Kidney (tissue), 13 donors: ENCODE measurements at regions not wholly inside any gene's neighbourhood (a gene's known extent, or its start where the extent isn't known, plus 50 kb on each side); places are given as distances from the start of the nearest gene placed in this dataset.
"Not testable (repeated sequence)": the region's sequence is repeated elsewhere in the genome, so short reads cannot be mapped to it uniquely, and the experiment has no call there.

Source experiments
- DNase-seq, 5 donors: peaks; one replicate each; pipeline ENCODE4 v3.0.0-alpha.2; 2013 to 2020
- FAIRE-seq: peaks from 2 replicates; lab custom pipeline; 2012; peaks lifted over from hg19 to GRCh38; lab: Jason Lieb, UNC
- H3K27ac ChIP-seq, 2 donors: one replicate each; pipeline ENCODE4 v1.7.0; 2013; ENCODE audit warnings: low read depth in 2 of 2, low read length in 2 of 2, inconsistent platforms in 1 of 2
- H3K27me3 ChIP-seq: one replicate; pipeline ENCODE4 v1.7.1; 2013; ENCODE audit warnings: low read length, inconsistent platforms; ENCODE audit not compliant: control insufficient read depth, insufficient read depth
- H3K36me3 ChIP-seq, 3 donors: one replicate each; pipeline versions ENCODE4 v1.7.0 to v1.7.1; 2013; ENCODE audit warnings: low read length in 3 of 3, control low read depth in 1 of 3, inconsistent platforms in 1 of 3; ENCODE audit not compliant: insufficient read depth in 3 of 3, control insufficient read depth in 2 of 3
- H3K4me1 ChIP-seq, 3 donors: one replicate each; pipeline versions ENCODE4 v1.7.0 to v1.7.1; 2013; ENCODE audit warnings: low read length in 3 of 3, inconsistent platforms in 1 of 3, low read depth in 1 of 3; ENCODE audit not compliant: control insufficient read depth in 2 of 3, insufficient read depth in 2 of 3
- H3K4me3 ChIP-seq, 3 donors: one replicate each; pipeline versions ENCODE4 v1.7.0 to v1.8.1; 2013; ENCODE audit warnings: low read length in 3 of 3, control low read depth in 1 of 3, inconsistent platforms in 1 of 3
- H3K9ac ChIP-seq, 3 donors: one replicate each; pipeline versions ENCODE4 v1.7.0 to v1.7.1; 2013; ENCODE audit warnings: low read length in 3 of 3, control low read depth in 1 of 3, inconsistent platforms in 1 of 3
- H3K9me3 ChIP-seq, 3 donors: one replicate each; pipeline versions ENCODE4 v1.7.0 to v1.7.1; 2013; ENCODE audit warnings: low read length in 3 of 3, control low read depth in 1 of 3, inconsistent platforms in 1 of 3; ENCODE audit not compliant: control insufficient read depth in 2 of 3, insufficient read depth in 1 of 3
- CTCF ChIP-seq: IDR thresholded peaks from 3 replicates; pipeline ENCODE4 v1.5.1; 2012; ENCODE audit warnings: mild to moderate bottlenecking, moderate library complexity, borderline replicate concordance; ENCODE audit not compliant: insufficient read depth; ENCODE audit errors: extremely low read depth
- intact Hi-C: fragments of 100-400 bp; cut with DNase I; formaldehyde crosslinking; loops from one replicate; pipeline ENCODE4 v1.11.1; 2022
- donor health status: control.
- donor health status: control.
- donor health status: control.
- donor health status: control.
- donor health status: control.
- donor health status: DM: yes; HTN: yes; CAD: no.
- donor health status: Normal renal cell carcinoma (clear cell type).

- Histone ChIP-seq H3K27me3 (no peaks in the 10 kb centered on the region), H3K9me3 (no peaks in the 10 kb centered on the region), H3K4me3 (peak overlapping the region in 1 of 3 donors; percentile 7), H3K27ac (peak overlapping the region in 1 of 2 donors; percentile 17), H3K4me1 (peaks cover 0 to 4% (median 2%) of the 10 kb centered on the region in 3 donors), H3K36me3 (no peaks in the 10 kb centered on the region), H3K9ac (no peak overlapping the region)
- DNase-seq (peak in 4 of 5 donors; percentile 39 to 65 (median 53)), FAIRE-seq (peak; percentile 89)
- intact Hi-C loops: no loop called here
- TF ChIP-seq CTCF: no peak
Observed at GRCh38 chr1:238438311-238439270, 547.9 kb upstream of the ZP4 start.

GRCh38 chr1:238429703-238430102, 539.0 kb upstream of the ZP4 start:
- FAIRE-seq, H3K9ac ChIP-seq, H3K4me1 ChIP-seq, H3K27me3 ChIP-seq, H3K9me3 ChIP-seq, H3K36me3 ChIP-seq, H3K27ac ChIP-seq, H3K4me3 ChIP-seq, DNase-seq, intact Hi-C loops: not testable (repeated sequence)

- Histone ChIP-seq H3K36me3 (no peaks in the 10 kb centered on the region), H3K4me1 (no peaks in the 10 kb centered on the region), H3K9ac (no peak overlapping the region), H3K4me3 (no peak overlapping the region), H3K9me3 (no peaks in the 10 kb centered on the region), H3K27ac (no peak overlapping the region), H3K27me3 (no peaks in the 10 kb centered on the region)
- FAIRE-seq (no peak), DNase-seq (no peak)
- TF ChIP-seq CTCF: no peak
- intact Hi-C loops: no loop called here
Observed at GRCh38 chr1:238419209-238419608, 528.5 kb upstream of the ZP4 start.

- Histone ChIP-seq H3K27ac (no peak overlapping the region), H3K4me1 (no peaks in the 10 kb centered on the region), H3K9me3 (no peaks in the 10 kb centered on the region), H3K27me3 (no peaks in the 10 kb centered on the region), H3K4me3 (no peak overlapping the region), H3K36me3 (no peaks in the 10 kb centered on the region), H3K9ac (no peak overlapping the region)
- DNase-seq: peak in 1 of 5 donors; percentile 18
- no peak for TF ChIP-seq CTCF
- FAIRE-seq: no peak
- intact Hi-C loops: no loop called here
Observed at GRCh38 chr1:238409932-238410331, 519.2 kb upstream of the ZP4 start.
